ENCODE measurements at regions not wholly inside any gene's neighbourhood (a gene's known extent, or its start where the extent isn't known, plus 50 kb on each side); places are given as distances from the start of the nearest gene placed in this dataset.

DNA sequence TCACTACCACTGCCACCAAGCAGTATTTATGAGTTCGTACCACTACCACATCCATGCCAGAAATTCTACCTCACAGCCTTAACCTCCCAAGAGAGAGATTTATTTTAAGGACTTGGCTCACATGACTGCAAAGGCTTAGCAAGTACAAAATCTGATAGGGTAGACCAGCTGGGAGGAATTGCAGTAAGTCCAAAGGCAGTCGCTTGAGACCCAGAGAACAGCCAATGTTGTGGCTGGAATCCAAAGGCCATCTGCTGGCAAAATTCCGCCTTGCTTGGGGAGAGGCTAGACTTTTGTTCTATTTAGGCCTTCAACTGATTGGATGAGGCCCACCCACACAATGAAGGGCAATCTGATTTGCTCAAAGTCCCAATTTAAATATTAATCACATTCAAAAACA, 101.4 kb upstream of the STT3B start:
- H3K23me2 ChIP-seq (ENCODE audit: insufficient read length, low read depth, low read length, poor library complexity, severe bottlenecking): no peaks in the 10 kb centered on the region
- no peak overlapping the region for H4K8ac ChIP-seq (replicated peaks; ENCODE audit: insufficient read length, low read depth, low read length)
- no peak overlapping the region for H3K9ac ChIP-seq (ENCODE audit: extremely low read depth, insufficient read length, low read length)
- no peaks in the 10 kb centered on the region for H3K9me3 ChIP-seq (ENCODE audit: control insufficient read depth, low read depth, low read length)
- H3K36me3 Mint-ChIP-seq (ENCODE audit: insufficient read depth in 1 of 3, low read depth in 3 of 3): peaks cover 0 to 6% (median 3%) of the 10 kb centered on the region in 3 experiments; a peak in 3 of 7 replicates
- no peak overlapping the region for H2AK5ac ChIP-seq (ENCODE audit: insufficient read length, low read length)
- no peaks in the 10 kb centered on the region for H3K79me2 ChIP-seq (ENCODE audit: insufficient read depth, low read length)
- TF ChIP-seq, protein P1, sequence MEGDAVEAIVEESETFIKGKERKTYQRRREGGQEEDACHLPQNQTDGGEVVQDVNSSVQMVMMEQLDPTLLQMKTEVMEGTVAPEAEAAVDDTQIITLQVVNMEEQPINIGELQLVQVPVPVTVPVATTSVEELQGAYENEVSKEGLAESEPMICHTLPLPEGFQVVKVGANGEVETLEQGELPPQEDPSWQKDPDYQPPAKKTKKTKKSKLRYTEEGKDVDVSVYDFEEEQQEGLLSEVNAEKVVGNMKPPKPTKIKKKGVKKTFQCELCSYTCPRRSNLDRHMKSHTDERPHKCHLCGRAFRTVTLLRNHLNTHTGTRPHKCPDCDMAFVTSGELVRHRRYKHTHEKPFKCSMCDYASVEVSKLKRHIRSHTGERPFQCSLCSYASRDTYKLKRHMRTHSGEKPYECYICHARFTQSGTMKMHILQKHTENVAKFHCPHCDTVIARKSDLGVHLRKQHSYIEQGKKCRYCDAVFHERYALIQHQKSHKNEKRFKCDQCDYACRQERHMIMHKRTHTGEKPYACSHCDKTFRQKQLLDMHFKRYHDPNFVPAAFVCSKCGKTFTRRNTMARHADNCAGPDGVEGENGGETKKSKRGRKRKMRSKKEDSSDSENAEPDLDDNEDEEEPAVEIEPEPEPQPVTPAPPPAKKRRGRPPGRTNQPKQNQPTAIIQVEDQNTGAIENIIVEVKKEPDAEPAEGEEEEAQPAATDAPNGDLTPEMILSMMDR (conservative IDR thresholded peaks at IDR 0.05): no peak
- no peak overlapping the region for H2BK15ac ChIP-seq (ENCODE audit: low read depth, low read length)
- no peak overlapping the region for H4K91ac ChIP-seq (ENCODE audit: insufficient read length, low read depth, low read length)
- no peaks in the 10 kb centered on the region; a peak in 1 of 5 replicates for H3K9me3 Mint-ChIP-seq
- H3K14ac ChIP-seq (ENCODE audit: insufficient read depth, low read length): no peak overlapping the region
- no peak overlapping the region for H2BK12ac ChIP-seq (ENCODE audit: insufficient read length, low read depth, low read length)
- H2BK120ac ChIP-seq (ENCODE audit: low read depth, low read length, poor library complexity, severe bottlenecking): no peak overlapping the region
- H3K4ac ChIP-seq (ENCODE audit: low read depth, low read length): no peak overlapping the region
- H2AFZ ChIP-seq (ENCODE audit: low read length): no peak overlapping the region
- no CpG with 5 or more reads among the region's 3 CpGs for WGBS (ENCODE audit: extremely low coverage, insufficient read length, low lambda C conversion rate)
- H4K5ac ChIP-seq (ENCODE audit: insufficient read length, low read depth, low read length): no peak overlapping the region
- H3K27me3 Mint-ChIP-seq (ENCODE audit: low read depth): no peaks in the 10 kb centered on the region
- H2BK20ac ChIP-seq (ENCODE audit: low read depth, low read length, poor library complexity, severe bottlenecking): no peak overlapping the region
- H3T11ph ChIP-seq (ENCODE audit: low read length): no peak overlapping the region
- H3K18ac ChIP-seq (ENCODE audit: insufficient read length, low read depth, low read length): no peak overlapping the region
- H3K27ac Mint-ChIP-seq: no peak overlapping the region
- H4K20me1 ChIP-seq (ENCODE audit: control insufficient read depth, insufficient read depth, insufficient read length): no peaks in the 10 kb centered on the region
- H3K4me1 ChIP-seq (ENCODE audit: insufficient read depth, low read length): no peaks in the 10 kb centered on the region
- no peak overlapping the region for H3K23ac ChIP-seq (ENCODE audit: insufficient read length, low read depth, low read length)
- no peak for DNase-seq
- H3K4me2 ChIP-seq (ENCODE audit: insufficient read depth, insufficient read length, low read length): no peak overlapping the region
- no peaks in the 10 kb centered on the region for H3K4me1 Mint-ChIP-seq
- no peaks in the 10 kb centered on the region for H3K79me1 ChIP-seq (ENCODE audit: insufficient read depth, low read depth, low read length, poor library complexity, severe bottlenecking)
- H3K56ac ChIP-seq (ENCODE audit: insufficient read length, low read depth, low read length): no peak overlapping the region
- H2BK5ac ChIP-seq (ENCODE audit: insufficient read length, low read length): no peak overlapping the region
- no peaks in the 10 kb centered on the region for H3K27me3 ChIP-seq (ENCODE audit: insufficient read depth, low read length)
- H3K27ac ChIP-seq (ENCODE audit: insufficient read length, low read depth, low read length): no peak overlapping the region
- H3K4me3 Mint-ChIP-seq: no peak overlapping the region
